ENCODE measurements at regions not wholly inside any gene's neighbourhood (a gene's known extent, or its start where the extent isn't known, plus 50 kb on each side); places are given as distances from the start of the nearest gene placed in this dataset.

- POLR2A ChIA-PET = no interaction called here
- H3K4me1 Mint-ChIP-seq (ENCODE audit: low read depth) = no peaks in the 10 kb centered on the region
- no peaks in the 10 kb centered on the region for H3K36me3 ChIP-seq (ENCODE audit: insufficient read depth, low read length)
- intact Hi-C loops (cut with DNase I, micrococcal nuclease) = no loop called here
- no peaks in the 10 kb centered on the region for H3K9me3 ChIP-seq (ENCODE audit: control insufficient read depth in 1 of 2, insufficient read depth in 1 of 2, low read length in 2 of 2)
- H3K4me1 ChIP-seq (ENCODE audit: insufficient read depth, low read length) = no peaks in the 10 kb centered on the region
- DNase-seq = no peak
- H3K4me3 ChIP-seq (ENCODE audit: low read length) = no peak overlapping the region
- H3K27me3 ChIP-seq (ENCODE audit: control insufficient read depth in 1 of 2, insufficient read depth in 2 of 2, low read length in 2 of 2) = peaks cover 13 to 28% of the 10 kb centered on the region in 2 experiments
- no peak for ATAC-seq (ENCODE audit: poor library complexity)
- no peak overlapping the region for H3K27ac ChIP-seq (ENCODE audit: low read depth in 1 of 2, low read length in 2 of 2)
- H3K36me3 Mint-ChIP-seq (ENCODE audit: low read depth) = no peaks in the 10 kb centered on the region
- no peaks in the 10 kb centered on the region for H3K9me3 Mint-ChIP-seq
- no peak overlapping the region for H3K27ac Mint-ChIP-seq
- CTCF ChIA-PET = no interaction called here
- H3K4me3 Mint-ChIP-seq = no peak overlapping the region
- H3K27me3 Mint-ChIP-seq = peaks cover 70% of the 10 kb centered on the region
- no peak for TF ChIP-seq CTCF (IDR thresholded peaks at IDR 0.05)
Measured at GRCh38 chr15:79170256-79170664, 79.7 kb upstream of the RASGRF1 start.

- DNase-seq (no peak), ATAC-seq (ENCODE audit: poor library complexity) (no peak)
- peaks cover 16 to 28% of the 10 kb centered on the region in 2 experiments for H3K27me3 ChIP-seq (ENCODE audit: control insufficient read depth in 1 of 2, insufficient read depth in 2 of 2, low read length in 2 of 2)
- H3K27ac Mint-ChIP-seq = no peak overlapping the region
- H3K36me3 Mint-ChIP-seq (ENCODE audit: low read depth) = no peaks in the 10 kb centered on the region
- H3K9me3 Mint-ChIP-seq = no peaks in the 10 kb centered on the region
- H3K4me1 Mint-ChIP-seq (ENCODE audit: low read depth) = no peaks in the 10 kb centered on the region
- no peak for TF ChIP-seq CTCF (IDR thresholded peaks at IDR 0.05)
- peaks cover 70% of the 10 kb centered on the region for H3K27me3 Mint-ChIP-seq
- ChIA-PET CTCF (no interaction called here), POLR2A (no interaction called here)
- H3K9me3 ChIP-seq (ENCODE audit: control insufficient read depth in 1 of 2, insufficient read depth in 1 of 2, low read length in 2 of 2) = no peaks in the 10 kb centered on the region
- no peak overlapping the region for H3K4me3 Mint-ChIP-seq
- no peak overlapping the region for H3K27ac ChIP-seq (ENCODE audit: low read depth in 1 of 2, low read length in 2 of 2)
- no peak overlapping the region for H3K4me3 ChIP-seq (ENCODE audit: low read length)
- H3K36me3 ChIP-seq (ENCODE audit: insufficient read depth, low read length) = no peaks in the 10 kb centered on the region
- H3K4me1 ChIP-seq (ENCODE audit: insufficient read depth, low read length) = no peaks in the 10 kb centered on the region
- intact Hi-C loops (cut with DNase I, micrococcal nuclease) = no loop called here
Measured at GRCh38 chr15:79169526-79170133, 79.0 kb upstream of the RASGRF1 start.

GRCh38 chr15:79168922-79169456 lies 78.4 kb upstream of the RASGRF1 start:
- peaks cover 71% of the 10 kb centered on the region for H3K27me3 Mint-ChIP-seq
- DNase-seq = no peak
- POLR2A ChIA-PET = no interaction called here

More at GRCh38 chr15:79168922-79169456, 78.4 kb upstream of the RASGRF1 start:
- Mint-ChIP-seq H3K4me1 (ENCODE audit: low read depth) (no peaks in the 10 kb centered on the region), H3K27ac (no peak overlapping the region), H3K4me3 (no peak overlapping the region), H3K36me3 (ENCODE audit: low read depth) (no peaks in the 10 kb centered on the region), H3K9me3 (no peaks in the 10 kb centered on the region)
- TF ChIP-seq CTCF (IDR thresholded peaks at IDR 0.05) = no peak
- Histone ChIP-seq H3K27me3 (ENCODE audit: control insufficient read depth in 1 of 2, insufficient read depth in 2 of 2, low read length in 2 of 2) (peaks cover 14 to 28% of the 10 kb centered on the region in 2 experiments), H3K4me1 (ENCODE audit: insufficient read depth, low read length) (no peaks in the 10 kb centered on the region), H3K27ac (ENCODE audit: low read depth in 1 of 2, low read length in 2 of 2) (no peak overlapping the region), H3K36me3 (ENCODE audit: insufficient read depth, low read length) (no peaks in the 10 kb centered on the region), H3K9me3 (ENCODE audit: control insufficient read depth in 1 of 2, insufficient read depth in 1 of 2, low read length in 2 of 2) (no peaks in the 10 kb centered on the region), H3K4me3 (ENCODE audit: low read length) (no peak overlapping the region)
- no peak for ATAC-seq (ENCODE audit: poor library complexity)
- CTCF ChIA-PET = no interaction called here
- intact Hi-C loops (cut with DNase I, micrococcal nuclease) = no loop called here

All from CD4-positive, alpha-beta T cell (primary cell).